Germinal center (tissue), 1 donor: ENCODE measurements at regions not wholly inside any gene's neighbourhood (a gene's known extent, or its start where the extent isn't known, plus 50 kb on each side); places are given as distances from the start of the nearest gene placed in this dataset.
"Not testable (repeated sequence)": the region's sequence is repeated elsewhere in the genome, so short reads cannot be mapped to it uniquely, and the experiment has no call there.

Experiments
- DNase-seq: peaks from one replicate; pipeline ENCODE4 v3.0.0; 2012; ENCODE audit warnings: mixed read lengths, low spot score

GRCh38 chr9:109599131-109599530, 101.0 kb upstream of the PTPN3 start:
- DNase-seq: no peak

GRCh38 chr9:109599711-109600110, 101.6 kb upstream of the PTPN3 start:
- DNase-seq: no peak

- no peak for DNase-seq
These were observed 102.0 kb upstream of the PTPN3 start for GRCh38 chr9:109600142-109600541.

GRCh38 chr9:109601181-109601580, 103.1 kb upstream of the PTPN3 start:
- DNase-seq: no peak

GRCh38 chr9:109602987-109603386, 104.9 kb upstream of the PTPN3 start:
- DNase-seq: no peak

GRCh38 chr9:109604131-109604530, 106.0 kb upstream of the PTPN3 start:
- DNase-seq: no peak

- DNase-seq: no peak
These were observed 106.7 kb upstream of the PTPN3 start for GRCh38 chr9:109604781-109605180.

- no peak for DNase-seq
These were observed 111.0 kb upstream of the PTPN3 start for GRCh38 chr9:109609060-109609459.

GRCh38 chr9:109616571-109617120, 118.5 kb upstream of the PTPN3 start:
- no peak for DNase-seq

GRCh38 chr9:109619310-109619709, 121.2 kb upstream of the PTPN3 start:
- DNase-seq: no peak

GRCh38 chr9:109624143-109624542, 126.0 kb upstream of the PTPN3 start:
- no peak for DNase-seq

- no peak for DNase-seq
These were observed 126.8 kb upstream of the PTPN3 start for GRCh38 chr9:109624896-109625295.

GRCh38 chr9:109627042-109627441, 128.9 kb upstream of the PTPN3 start:
- DNase-seq: no peak

- DNase-seq: no peak
These were observed 131.5 kb upstream of the PTPN3 start for GRCh38 chr9:109629615-109630014.

GRCh38 chr9:109632817-109633216, 134.7 kb upstream of the PTPN3 start:
- no peak for DNase-seq

- peak; percentile 47 for DNase-seq
These were observed 140.1 kb upstream of the PALM2AKAP2 start for GRCh38 chr9:109639674-109640579.

GRCh38 chr9:109640580-109641371, 139.2 kb upstream of the PALM2AKAP2 start:
- DNase-seq: peak; percentile 3

GRCh38 chr9:109641372-109641659, 138.7 kb upstream of the PALM2AKAP2 start:
- DNase-seq: no peak

GRCh38 chr9:109652112-109652511, 127.9 kb upstream of the PALM2AKAP2 start:
- DNase-seq: no peak

GRCh38 chr9:109652971-109653370, 127.0 kb upstream of the PALM2AKAP2 start:
- no peak for DNase-seq

- DNase-seq: no peak
These were observed 126.5 kb upstream of the PALM2AKAP2 start for GRCh38 chr9:109653470-109653869.

GRCh38 chr9:109663978-109664377, 116.0 kb upstream of the PALM2AKAP2 start:
- DNase-seq: not testable (repeated sequence)

- not testable (repeated sequence) for DNase-seq
These were observed 114.3 kb upstream of the PALM2AKAP2 start for GRCh38 chr9:109665736-109666135.
